Naive B cell (primary cell): ENCODE measurements at regions not wholly inside any gene's neighbourhood (a gene's known extent, or its start where the extent isn't known, plus 50 kb on each side); places are given as distances from the start of the nearest gene placed in this dataset.
"Not testable (repeated sequence)": the region's sequence is repeated elsewhere in the genome, so short reads cannot be mapped to it uniquely, and the experiment has no call there.

ENCODE experiments used
- ATAC-seq, 2 donors: fragments of 150-1000 bp; cut with Tn5 transposase; 2 replicates each; pipeline ENCODE4 v1.10.0; 2021; ENCODE audit warnings: low read depth in 2 of 2, mild to moderate bottlenecking in 2 of 2, moderate library complexity in 2 of 2
- DNase-seq: peaks from one replicate; pipeline ENCODE4 v3.0.0; 2022
- H3K27ac Mint-ChIP-seq, 6 donors: one replicate each; pipeline ENCODE4 v1.8.0; 2020 to 2022; ENCODE audit warnings: mild to moderate bottlenecking in 6 of 6, mixed read lengths in 6 of 6, moderate library complexity in 5 of 6, inconsistent platforms in 2 of 6
- H3K27me3 Mint-ChIP-seq, 3 donors: one replicate each; pipeline ENCODE4 v1.8.0; 2021 to 2022; ENCODE audit warnings: mixed read lengths in 3 of 3, mild to moderate bottlenecking in 1 of 3
- H3K36me3 Mint-ChIP-seq, 2 donors: one replicate each; pipeline ENCODE4 v1.8.0; 2020 to 2022; ENCODE audit warnings: mixed read lengths in 2 of 2, inconsistent platforms in 1 of 2, mild to moderate bottlenecking in 1 of 2
- H3K4me1 Mint-ChIP-seq, 3 donors: one replicate each; pipeline ENCODE4 v1.8.0; 2020 to 2022; ENCODE audit warnings: mixed read lengths in 3 of 3, inconsistent platforms in 1 of 3, mild to moderate bottlenecking in 1 of 3, moderate library complexity in 1 of 3
- H3K4me3 Mint-ChIP-seq, 8 donors: one replicate each; pipeline ENCODE4 v1.8.0; 2020 to 2022; ENCODE audit warnings: mild to moderate bottlenecking in 8 of 8, mixed read lengths in 8 of 8, moderate library complexity in 8 of 8, inconsistent platforms in 2 of 8
- H3K9me3 Mint-ChIP-seq, 7 donors: one replicate each; pipeline ENCODE4 v1.8.0; 2020 to 2022; ENCODE audit warnings: mixed read lengths in 7 of 7, mild to moderate bottlenecking in 5 of 7, inconsistent platforms in 2 of 7, moderate library complexity in 1 of 7

GRCh38 chr11:98230678-98231077 is 790.1 kb upstream of the CNTN5 start:
- peaks cover 0 to 2% (median 0%) of the 10 kb centered on the region in 7 donors for H3K9me3 Mint-ChIP-seq
- no peaks in the 10 kb centered on the region for H3K27me3 Mint-ChIP-seq
- H3K4me3 Mint-ChIP-seq: no peak overlapping the region
- H3K27ac Mint-ChIP-seq: no peak overlapping the region
- DNase-seq (no peak), ATAC-seq (no peak)
- no peaks in the 10 kb centered on the region for H3K4me1 Mint-ChIP-seq
- H3K36me3 Mint-ChIP-seq: no peaks in the 10 kb centered on the region

DNA sequence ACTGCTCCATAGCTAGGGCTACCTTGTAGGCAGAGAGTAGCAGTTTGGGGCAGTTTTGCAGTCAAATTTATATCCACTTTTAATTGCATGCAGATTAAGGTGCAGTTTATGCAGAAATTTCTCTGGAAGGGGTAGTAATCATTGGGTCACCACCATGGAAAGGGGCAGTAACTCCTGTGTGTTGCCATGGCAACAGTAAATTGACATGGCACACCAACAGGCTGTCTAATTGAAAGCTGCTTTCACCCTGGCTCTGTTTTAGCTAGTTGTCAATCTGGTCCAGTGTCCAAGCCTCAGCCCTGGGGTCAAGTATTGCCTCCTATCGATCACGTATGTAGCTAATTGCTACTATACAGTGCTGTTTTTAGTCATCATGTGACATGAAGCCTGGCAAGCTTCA is 786.1 kb upstream of the CNTN5 start:
- ATAC-seq: no peak
- Mint-ChIP-seq H3K4me3 (no peak overlapping the region), H3K27ac (no peak overlapping the region), H3K27me3 (no peaks in the 10 kb centered on the region), H3K4me1 (no peaks in the 10 kb centered on the region), H3K9me3 (peaks cover 0 to 4% (median 0%) of the 10 kb centered on the region in 7 donors), H3K36me3 (no peaks in the 10 kb centered on the region)
- DNase-seq: no peak

DNA sequence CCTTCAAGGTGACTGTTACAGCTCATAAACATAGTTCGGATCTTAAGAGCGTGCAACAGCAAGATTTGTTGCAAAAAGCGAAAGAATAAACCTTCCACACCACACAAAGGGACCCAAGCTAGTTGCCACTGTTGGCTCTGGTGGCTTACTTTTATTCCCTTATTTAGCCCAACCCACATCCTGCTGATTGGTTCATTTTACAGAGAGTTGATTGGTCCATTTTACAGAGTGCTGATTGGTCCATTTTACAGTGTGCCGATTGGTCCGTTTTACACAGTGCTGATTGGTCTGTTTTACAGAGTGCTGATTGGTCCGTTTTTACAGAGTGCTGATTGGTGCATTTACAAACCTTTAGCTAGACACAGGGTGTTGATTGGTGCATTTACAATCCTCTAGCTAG is 776.9 kb upstream of the CNTN5 start:
- Mint-ChIP-seq H3K4me1 (no peaks in the 10 kb centered on the region), H3K9me3 (peaks cover 3 to 30% (median 10%) of the 10 kb centered on the region in 7 donors), H3K27ac (no peak overlapping the region), H3K36me3 (no peaks in the 10 kb centered on the region), H3K4me3 (no peak overlapping the region), H3K27me3 (no peaks in the 10 kb centered on the region)
- ATAC-seq (no peak), DNase-seq (no peak)

DNA sequence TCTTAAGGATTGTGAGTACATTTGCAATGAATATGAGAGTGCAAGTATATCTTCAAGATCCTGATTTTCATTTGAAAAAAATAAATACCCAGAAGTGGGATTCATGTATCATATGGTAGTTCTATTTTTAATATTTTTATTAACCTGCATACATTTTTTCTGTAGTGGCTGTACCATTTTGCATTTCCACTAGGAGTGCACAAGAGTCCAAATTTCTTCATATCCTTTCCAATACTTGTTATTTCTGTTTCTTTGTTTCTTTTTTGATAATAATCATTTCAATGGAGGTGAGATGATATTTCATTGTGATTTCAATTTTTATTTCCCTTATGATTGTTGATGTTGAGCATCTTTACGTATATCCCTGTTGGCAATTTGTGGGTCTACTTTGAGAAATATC is 759.8 kb upstream of the CNTN5 start:
- Mint-ChIP-seq H3K4me3 (no peak overlapping the region), H3K36me3 (no peaks in the 10 kb centered on the region), H3K27ac (no peak overlapping the region), H3K9me3 (peaks cover 3 to 22% (median 7%) of the 10 kb centered on the region in 7 donors), H3K4me1 (no peaks in the 10 kb centered on the region), H3K27me3 (no peaks in the 10 kb centered on the region)
- ATAC-seq (no peak), DNase-seq (no peak)

DNA sequence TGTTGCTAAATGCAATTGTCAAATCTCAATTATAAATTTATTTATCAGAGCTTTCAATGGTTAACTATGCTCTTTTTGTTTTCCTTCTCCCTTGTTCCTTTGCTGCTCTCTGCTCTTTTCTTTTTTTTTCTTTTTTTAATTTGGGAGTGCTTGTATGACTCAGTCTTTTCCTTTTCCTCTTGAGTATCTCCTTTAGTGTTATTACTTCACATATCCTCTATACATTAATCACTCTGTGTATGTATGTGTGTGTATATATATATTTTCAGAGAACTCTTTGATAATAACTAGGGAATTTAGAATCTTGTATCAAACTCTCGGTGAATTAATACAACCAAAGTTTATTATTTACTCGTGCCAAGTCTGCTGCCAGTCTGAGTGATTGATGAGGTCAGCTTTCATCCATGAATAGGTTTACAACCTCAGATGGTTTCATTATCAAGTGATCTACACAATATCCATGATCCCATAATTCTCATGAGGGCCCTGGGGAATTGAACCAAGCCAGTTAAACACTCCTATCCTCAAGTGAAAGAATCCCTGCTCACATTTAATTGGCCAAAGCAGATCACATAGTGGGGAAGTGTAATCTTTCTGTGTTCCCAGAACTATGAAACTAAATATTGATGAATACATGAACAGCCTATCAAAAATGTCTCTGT is 743.4 kb upstream of the CNTN5 start:
- peaks cover 0 to 5% (median 0%) of the 10 kb centered on the region in 7 donors for H3K9me3 Mint-ChIP-seq
- H3K27ac Mint-ChIP-seq: no peak overlapping the region
- no peaks in the 10 kb centered on the region for H3K36me3 Mint-ChIP-seq
- DNase-seq (no peak), ATAC-seq (no peak)
- no peaks in the 10 kb centered on the region for H3K4me1 Mint-ChIP-seq
- no peak overlapping the region for H3K4me3 Mint-ChIP-seq
- no peaks in the 10 kb centered on the region for H3K27me3 Mint-ChIP-seq

DNA sequence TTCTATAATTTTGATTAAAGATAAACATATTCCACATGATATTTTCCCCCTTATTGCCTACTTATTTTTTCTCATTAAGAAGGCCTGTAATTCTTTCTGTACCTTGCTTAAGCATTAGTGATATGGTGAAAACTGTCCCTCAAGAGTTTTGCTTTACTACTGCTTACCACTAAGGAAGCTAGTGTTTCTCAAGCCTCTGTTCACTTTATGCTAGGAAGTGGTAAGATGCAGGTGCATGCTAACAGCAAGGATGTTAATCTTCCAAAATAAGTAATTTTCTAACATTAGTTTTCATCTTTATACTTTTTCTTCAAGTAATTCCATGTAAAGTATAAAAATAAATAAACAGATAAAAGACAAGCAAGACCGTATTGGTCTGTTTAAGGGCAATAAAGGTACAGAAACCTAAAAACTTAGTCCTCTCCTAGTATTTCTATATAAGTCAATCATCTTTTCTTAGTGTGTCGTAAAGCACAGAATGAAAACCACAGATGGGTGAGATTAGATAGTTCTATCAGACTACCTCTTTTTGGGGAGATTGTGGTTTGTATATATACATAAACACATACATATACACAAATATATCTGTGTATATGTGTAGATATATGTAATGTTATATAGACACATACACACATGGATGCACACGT is 731.0 kb upstream of the CNTN5 start:
- Mint-ChIP-seq H3K27me3 (no peaks in the 10 kb centered on the region), H3K4me1 (no peaks in the 10 kb centered on the region), H3K9me3 (no peaks in the 10 kb centered on the region), H3K36me3 (no peaks in the 10 kb centered on the region), H3K27ac (no peak overlapping the region), H3K4me3 (no peak overlapping the region)
- ATAC-seq (no peak), DNase-seq (no peak)

DNA sequence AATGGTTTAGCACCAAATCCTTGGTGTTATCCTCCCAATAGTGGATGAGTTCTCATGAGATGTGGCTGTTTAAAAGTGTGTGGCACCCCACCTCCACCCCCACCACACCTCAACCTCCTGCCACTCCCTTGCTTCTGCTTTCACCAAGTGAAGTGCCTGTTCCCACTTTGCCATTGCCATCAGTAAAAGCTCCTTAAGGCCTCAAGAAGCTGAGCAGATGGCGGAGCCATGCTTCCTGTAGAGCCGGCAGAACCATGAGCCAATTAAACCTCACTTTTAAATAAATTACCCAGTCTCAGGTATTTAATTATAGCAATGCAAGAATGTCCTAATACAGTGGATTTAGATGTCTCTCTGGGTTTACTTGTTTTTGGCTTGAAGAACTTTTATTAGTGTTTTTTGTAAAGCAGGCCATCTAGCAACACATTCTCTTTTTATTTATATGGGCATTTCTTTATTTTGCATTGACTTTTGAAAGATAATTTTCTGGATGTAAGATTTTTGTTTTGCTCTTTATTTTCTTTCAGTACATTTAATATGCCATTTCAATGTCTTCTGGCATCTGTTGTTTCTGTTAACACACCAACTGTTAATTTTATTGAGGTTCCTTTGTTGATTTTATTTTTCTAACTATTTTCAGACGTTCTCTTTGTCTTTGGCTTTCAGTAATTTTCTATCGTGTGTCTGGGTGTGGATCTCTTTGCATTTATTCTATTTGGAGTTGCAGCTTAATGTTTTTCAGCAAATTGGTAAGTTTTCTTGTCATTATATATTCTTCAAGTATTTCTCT is 724.5 kb upstream of the CNTN5 start:
- no peak overlapping the region for H3K27ac Mint-ChIP-seq
- H3K4me3 Mint-ChIP-seq: peak overlapping the region in 2 of 8 donors; percentile 30 to 43
- no peaks in the 10 kb centered on the region for H3K36me3 Mint-ChIP-seq
- peaks cover 2 to 16% (median 6%) of the 10 kb centered on the region in 3 donors for H3K4me1 Mint-ChIP-seq
- peaks cover 0 to 1% (median 0%) of the 10 kb centered on the region in 7 donors for H3K9me3 Mint-ChIP-seq
- DNase-seq (no peak), ATAC-seq (no peak)
- no peaks in the 10 kb centered on the region for H3K27me3 Mint-ChIP-seq

DNA sequence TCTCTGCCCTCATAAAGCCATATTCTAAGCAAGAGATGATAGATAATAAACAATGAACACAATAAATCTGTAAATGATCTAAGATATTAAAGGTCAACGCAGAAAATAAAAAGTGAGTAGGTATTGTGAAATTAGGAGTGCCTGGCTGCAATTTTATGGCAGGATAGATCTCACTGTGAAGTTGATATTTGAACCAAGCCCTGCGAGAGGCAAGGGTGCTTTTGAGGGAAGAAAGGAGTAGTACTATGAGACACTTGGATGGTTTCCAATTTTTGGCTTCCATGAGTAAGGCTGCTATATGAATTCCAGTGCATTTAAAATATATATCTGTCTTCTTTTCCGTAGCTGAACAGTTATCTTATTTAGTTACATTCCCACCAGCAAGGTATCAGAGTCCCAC is 720.0 kb upstream of the CNTN5 start:
- no peak for ATAC-seq
- Mint-ChIP-seq H3K9me3 (peaks cover 0 to 1% (median 0%) of the 10 kb centered on the region in 7 donors), H3K4me1 (peaks cover 2 to 16% (median 6%) of the 10 kb centered on the region in 3 donors), H3K27me3 (no peaks in the 10 kb centered on the region), H3K36me3 (no peaks in the 10 kb centered on the region), H3K4me3 (no peak overlapping the region), H3K27ac (no peak overlapping the region)
- DNase-seq: no peak

DNA sequence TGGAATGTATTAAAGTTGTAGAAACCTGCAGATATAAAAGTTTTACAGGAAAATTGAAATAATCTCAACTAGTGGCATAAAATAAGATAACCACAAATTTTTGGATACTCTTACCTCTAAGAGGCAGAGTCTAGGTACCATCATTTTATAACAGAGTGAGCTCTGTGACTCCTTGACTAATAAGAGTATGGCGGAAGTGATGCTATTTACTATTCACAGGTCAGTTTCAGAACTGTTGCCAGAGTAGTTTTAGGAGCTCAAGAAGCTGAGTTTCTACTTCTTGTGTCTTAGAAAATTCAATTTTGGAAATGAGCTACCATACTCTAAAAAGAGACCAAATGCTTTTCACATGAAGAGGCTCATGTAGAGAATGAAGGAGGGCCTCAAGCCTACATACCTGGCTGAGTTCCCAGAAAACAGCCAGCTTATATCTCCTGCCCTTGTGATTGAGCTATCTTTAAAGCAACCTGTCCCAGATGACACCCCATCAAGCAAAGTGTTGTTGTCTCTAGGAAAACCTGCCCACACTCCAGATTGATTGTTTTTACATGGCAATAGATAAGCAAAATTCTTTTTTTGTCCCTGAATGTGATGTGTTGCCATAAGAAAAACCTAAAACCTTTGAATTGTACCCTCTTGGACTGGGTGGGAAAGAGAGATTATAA is 712.8 kb upstream of the CNTN5 start:
- H3K27me3 Mint-ChIP-seq: no peaks in the 10 kb centered on the region
- no peaks in the 10 kb centered on the region for H3K4me1 Mint-ChIP-seq
- H3K36me3 Mint-ChIP-seq: no peaks in the 10 kb centered on the region
- DNase-seq (no peak), ATAC-seq (no peak)
- no peaks in the 10 kb centered on the region for H3K9me3 Mint-ChIP-seq
- no peak overlapping the region for H3K27ac Mint-ChIP-seq
- no peak overlapping the region for H3K4me3 Mint-ChIP-seq

GRCh38 chr11:98330306-98330705 is 690.4 kb upstream of the CNTN5 start:
- not testable (repeated sequence) for H3K4me1 Mint-ChIP-seq, H3K27me3 Mint-ChIP-seq, H3K4me3 Mint-ChIP-seq, ATAC-seq, H3K27ac Mint-ChIP-seq, DNase-seq, H3K9me3 Mint-ChIP-seq, H3K36me3 Mint-ChIP-seq

- no peaks in the 10 kb centered on the region for H3K4me1 Mint-ChIP-seq
- no peaks in the 10 kb centered on the region for H3K36me3 Mint-ChIP-seq
- H3K9me3 Mint-ChIP-seq: peaks cover 0 to 4% (median 2%) of the 10 kb centered on the region in 7 donors
- no peak overlapping the region for H3K27ac Mint-ChIP-seq
- ATAC-seq (no peak), DNase-seq (no peak)
- no peaks in the 10 kb centered on the region for H3K27me3 Mint-ChIP-seq
- no peak overlapping the region for H3K4me3 Mint-ChIP-seq
Observed at GRCh38 chr11:98358551-98358950, 662.2 kb upstream of the CNTN5 start.

DNA sequence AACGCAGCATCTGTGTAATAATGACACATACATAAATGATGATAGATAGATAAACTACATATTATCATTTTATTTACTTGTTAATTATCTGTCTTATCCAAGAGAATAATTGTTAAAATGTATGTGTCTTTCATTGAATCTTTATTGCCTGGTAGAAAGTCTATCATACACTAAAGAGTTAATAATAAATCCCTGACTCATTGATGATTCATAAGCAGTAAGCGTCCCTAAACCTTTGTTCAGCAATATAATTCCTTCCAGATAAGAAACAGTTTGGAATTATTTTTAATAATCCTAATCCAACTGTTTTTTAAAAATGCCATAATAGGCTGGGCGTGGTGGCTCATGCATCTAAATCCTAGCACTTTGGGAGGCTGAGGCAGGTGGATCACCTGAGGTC is 655.6 kb upstream of the CNTN5 start:
- H3K36me3 Mint-ChIP-seq: no peaks in the 10 kb centered on the region
- H3K9me3 Mint-ChIP-seq: peaks cover 0 to 4% (median 0%) of the 10 kb centered on the region in 7 donors
- ATAC-seq (no peak), DNase-seq (no peak)
- H3K27ac Mint-ChIP-seq: no peak overlapping the region
- H3K27me3 Mint-ChIP-seq: no peaks in the 10 kb centered on the region
- H3K4me3 Mint-ChIP-seq: no peak overlapping the region
- H3K4me1 Mint-ChIP-seq: no peaks in the 10 kb centered on the region

GRCh38 chr11:98365941-98366340 is 654.8 kb upstream of the CNTN5 start:
- DNase-seq (no peak), ATAC-seq (no peak)
- Mint-ChIP-seq H3K9me3 (peaks cover 0 to 4% (median 0%) of the 10 kb centered on the region in 7 donors), H3K36me3 (no peaks in the 10 kb centered on the region), H3K27ac (no peak overlapping the region), H3K27me3 (no peaks in the 10 kb centered on the region), H3K4me1 (no peaks in the 10 kb centered on the region), H3K4me3 (no peak overlapping the region)
